OCI-LY1 (cell line): ENCODE measurements at regions not wholly inside any gene's neighbourhood (a gene's known extent, or its start where the extent isn't known, plus 50 kb on each side); places are given as distances from the start of the nearest gene placed in this dataset.

ENCODE experiments used
- EZH2 ChIP-seq: fragments of 200-600 bp; sonication (generic), shearing (Covaris generic); IDR thresholded peaks from 2 replicates; pipeline ENCODE4 v1.8.0; 2017; ENCODE audit warnings: borderline replicate concordance, mixed run types, mild to moderate bottlenecking, antibody characterized with exemption, low read length, moderate library complexity, mixed read lengths
- TF ChIP-seq, protein P1 (sequence below): fragments of 200-600 bp; sonication (generic), shearing (Covaris generic); IDR thresholded peaks from 2 replicates; pipeline ENCODE4 v1.5.1; 2017; ENCODE audit warnings: mild to moderate bottlenecking, antibody characterized with exemption, low read length, moderate library complexity, mixed read lengths

- TF ChIP-seq EZH2 = no peak
- TF ChIP-seq, protein P1, sequence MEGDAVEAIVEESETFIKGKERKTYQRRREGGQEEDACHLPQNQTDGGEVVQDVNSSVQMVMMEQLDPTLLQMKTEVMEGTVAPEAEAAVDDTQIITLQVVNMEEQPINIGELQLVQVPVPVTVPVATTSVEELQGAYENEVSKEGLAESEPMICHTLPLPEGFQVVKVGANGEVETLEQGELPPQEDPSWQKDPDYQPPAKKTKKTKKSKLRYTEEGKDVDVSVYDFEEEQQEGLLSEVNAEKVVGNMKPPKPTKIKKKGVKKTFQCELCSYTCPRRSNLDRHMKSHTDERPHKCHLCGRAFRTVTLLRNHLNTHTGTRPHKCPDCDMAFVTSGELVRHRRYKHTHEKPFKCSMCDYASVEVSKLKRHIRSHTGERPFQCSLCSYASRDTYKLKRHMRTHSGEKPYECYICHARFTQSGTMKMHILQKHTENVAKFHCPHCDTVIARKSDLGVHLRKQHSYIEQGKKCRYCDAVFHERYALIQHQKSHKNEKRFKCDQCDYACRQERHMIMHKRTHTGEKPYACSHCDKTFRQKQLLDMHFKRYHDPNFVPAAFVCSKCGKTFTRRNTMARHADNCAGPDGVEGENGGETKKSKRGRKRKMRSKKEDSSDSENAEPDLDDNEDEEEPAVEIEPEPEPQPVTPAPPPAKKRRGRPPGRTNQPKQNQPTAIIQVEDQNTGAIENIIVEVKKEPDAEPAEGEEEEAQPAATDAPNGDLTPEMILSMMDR = no peak
Measured at GRCh38 chr17:77844681-77845080, 113.8 kb upstream of the TNRC6C start.
